Hepatocyte (in vitro differentiated cells): ENCODE measurements at regions not wholly inside any gene's neighbourhood (a gene's known extent, or its start where the extent isn't known, plus 50 kb on each side); places are given as distances from the start of the nearest gene placed in this dataset.

Experiments used
- DNase-seq: peaks from one replicate; pipeline ENCODE4 v3.0.0-alpha.2; 2016; ENCODE audit warnings: low spot score
- H2AFZ ChIP-seq: fragments of 200-600 bp; sonication (generic); 2 replicates; pipeline ENCODE4 v1.6.0; 2016; ENCODE audit warnings: antibody characterized with exemption, mild to moderate bottlenecking
- H3K27ac ChIP-seq: fragments of 200-600 bp; sonication (generic); 2 replicates; pipeline ENCODE4 v1.5.1; 2016; ENCODE audit warnings: mild to moderate bottlenecking
- H3K27me3 ChIP-seq: fragments of 200-600 bp; sonication (generic); 2 replicates; pipeline ENCODE4 v1.6.1; 2016
- H3K36me3 ChIP-seq: fragments of 200-600 bp; sonication (generic); replicated peaks from 2 replicates; pipeline ENCODE4 v1.5.1; 2016; ENCODE audit warnings: low read depth; ENCODE audit not compliant: insufficient read depth
- H3K4me1 ChIP-seq: fragments of 200-600 bp; sonication (generic); 2 replicates; pipeline ENCODE4 v1.5.1; 2016; ENCODE audit warnings: mild to moderate bottlenecking, moderate library complexity; ENCODE audit not compliant: insufficient read depth
- H3K4me2 ChIP-seq: fragments of 200-600 bp; sonication (generic); 2 replicates; pipeline ENCODE4 v1.6.0; 2016
- H3K4me3 ChIP-seq: fragments of 200-600 bp; sonication (generic); 2 replicates; pipeline ENCODE4 v1.5.1; 2016; ENCODE audit warnings: mild to moderate bottlenecking
- H3K79me2 ChIP-seq: fragments of 200-600 bp; sonication (generic); 2 replicates; pipeline ENCODE4 v1.6.0; 2017; ENCODE audit warnings: mild to moderate bottlenecking
- H3K9me2 ChIP-seq: fragments of 200-600 bp; sonication (generic); replicated peaks from 2 replicates; pipeline ENCODE4 v1.6.0; 2017; ENCODE audit warnings: mild to moderate bottlenecking; ENCODE audit not compliant: insufficient read depth
- H3K9me3 ChIP-seq: fragments of 200-600 bp; sonication (generic); 2 replicates; pipeline ENCODE4 v1.5.1; 2016; ENCODE audit warnings: low read depth, mild to moderate bottlenecking
- H4K20me1 ChIP-seq: fragments of 200-600 bp; sonication (generic); 2 replicates; pipeline ENCODE4 v1.6.0; 2016; ENCODE audit warnings: mild to moderate bottlenecking; ENCODE audit not compliant: insufficient read depth, poor library complexity, severe bottlenecking
- EZH2 ChIP-seq: fragments of 200-600 bp; sonication (generic); IDR thresholded peaks from 2 replicates; pipeline ENCODE4 v1.6.1; 2016; ENCODE audit warnings: antibody characterized with exemption, mild to moderate bottlenecking, borderline replicate concordance
- EZH2phosphoT487 ChIP-seq: fragments of 200-600 bp; sonication (generic); IDR thresholded peaks from one replicate; pipeline ENCODE4 v1.6.1; 2018; ENCODE audit warnings: antibody characterized with exemption, mild to moderate bottlenecking, low read depth, moderate library complexity; ENCODE audit not compliant: unreplicated experiment, severe bottlenecking
- WGBS: methylation state at CpG from one replicate; pipeline ENCODE4 v1.1.6; 2016; ENCODE audit warnings: low lambda C conversion rate; ENCODE audit errors: missing lambda C conversion rate; 5-methylcytosine and 5-hydroxymethylcytosine counted together
- TF ChIP-seq, protein P1 (sequence below): fragments of 200-600 bp; sonication (generic); IDR thresholded peaks from 2 replicates; pipeline ENCODE4 v1.5.1; 2016; ENCODE audit warnings: antibody characterized with exemption, mild to moderate bottlenecking; ENCODE audit not compliant: poor library complexity

- TF ChIP-seq, protein P1, sequence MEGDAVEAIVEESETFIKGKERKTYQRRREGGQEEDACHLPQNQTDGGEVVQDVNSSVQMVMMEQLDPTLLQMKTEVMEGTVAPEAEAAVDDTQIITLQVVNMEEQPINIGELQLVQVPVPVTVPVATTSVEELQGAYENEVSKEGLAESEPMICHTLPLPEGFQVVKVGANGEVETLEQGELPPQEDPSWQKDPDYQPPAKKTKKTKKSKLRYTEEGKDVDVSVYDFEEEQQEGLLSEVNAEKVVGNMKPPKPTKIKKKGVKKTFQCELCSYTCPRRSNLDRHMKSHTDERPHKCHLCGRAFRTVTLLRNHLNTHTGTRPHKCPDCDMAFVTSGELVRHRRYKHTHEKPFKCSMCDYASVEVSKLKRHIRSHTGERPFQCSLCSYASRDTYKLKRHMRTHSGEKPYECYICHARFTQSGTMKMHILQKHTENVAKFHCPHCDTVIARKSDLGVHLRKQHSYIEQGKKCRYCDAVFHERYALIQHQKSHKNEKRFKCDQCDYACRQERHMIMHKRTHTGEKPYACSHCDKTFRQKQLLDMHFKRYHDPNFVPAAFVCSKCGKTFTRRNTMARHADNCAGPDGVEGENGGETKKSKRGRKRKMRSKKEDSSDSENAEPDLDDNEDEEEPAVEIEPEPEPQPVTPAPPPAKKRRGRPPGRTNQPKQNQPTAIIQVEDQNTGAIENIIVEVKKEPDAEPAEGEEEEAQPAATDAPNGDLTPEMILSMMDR = no peak
- TF ChIP-seq EZH2phosphoT487 = no peak
- no peak for TF ChIP-seq EZH2
- no peaks in the 10 kb centered on the region for H3K9me2 ChIP-seq
- no peak overlapping the region for H2AFZ ChIP-seq
- no peaks in the 10 kb centered on the region for H3K9me3 ChIP-seq
- H4K20me1 ChIP-seq = no peaks in the 10 kb centered on the region
- no peak overlapping the region for H3K4me3 ChIP-seq
- H3K27me3 ChIP-seq = no peaks in the 10 kb centered on the region
- no peaks in the 10 kb centered on the region for H3K36me3 ChIP-seq
- no peak overlapping the region for H3K27ac ChIP-seq
- DNase-seq = no peak
- 96% methylated on average over 2 of the region's 2 CpGs for WGBS
- no peaks in the 10 kb centered on the region for H3K79me2 ChIP-seq
- no peak overlapping the region for H3K4me2 ChIP-seq
- H3K4me1 ChIP-seq = no peaks in the 10 kb centered on the region
Observed at GRCh38 chr16:26729951-26730541, 336.7 kb upstream of the C16orf82 start.

GRCh38 chr16:26731729-26732128, 335.0 kb upstream of the C16orf82 start:
- no peaks in the 10 kb centered on the region for H3K27me3 ChIP-seq
- H3K4me3 ChIP-seq = no peak overlapping the region
- no peaks in the 10 kb centered on the region for H3K79me2 ChIP-seq
- no peaks in the 10 kb centered on the region for H4K20me1 ChIP-seq
- H3K27ac ChIP-seq = no peak overlapping the region
- H2AFZ ChIP-seq = no peak overlapping the region
- H3K9me2 ChIP-seq = no peaks in the 10 kb centered on the region
- TF ChIP-seq, protein P1 = no peak
- TF ChIP-seq EZH2phosphoT487 = no peak
- no peak for TF ChIP-seq EZH2
- no peak overlapping the region for H3K4me2 ChIP-seq
- 78% methylated on average over 4 of the region's 4 CpGs for WGBS
- H3K36me3 ChIP-seq = no peaks in the 10 kb centered on the region
- no peak for DNase-seq
- no peaks in the 10 kb centered on the region for H3K4me1 ChIP-seq
- no peaks in the 10 kb centered on the region for H3K9me3 ChIP-seq

DNA sequence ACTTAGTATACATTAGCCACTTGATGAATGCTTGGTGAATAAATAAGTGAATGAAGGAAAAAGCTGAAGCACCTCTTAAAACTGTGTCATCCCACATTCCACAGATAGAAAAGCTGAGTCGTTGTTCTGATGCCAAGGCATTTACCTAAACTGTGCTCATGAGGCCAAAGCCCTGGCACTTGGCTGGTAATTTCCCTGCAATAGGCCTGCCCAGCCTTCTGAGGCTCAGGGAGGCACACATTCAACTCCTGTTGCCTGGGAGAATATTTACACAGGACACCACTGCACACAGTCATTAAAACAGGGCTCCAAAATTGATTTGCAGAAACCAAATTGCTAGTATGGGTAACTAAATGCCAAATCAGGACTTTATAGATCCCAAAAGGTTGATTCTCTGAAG, 333.0 kb upstream of the C16orf82 start:
- Histone ChIP-seq H4K20me1 (no peaks in the 10 kb centered on the region), H3K79me2 (no peaks in the 10 kb centered on the region), H3K27me3 (no peaks in the 10 kb centered on the region), H3K9me2 (no peaks in the 10 kb centered on the region), H2AFZ (no peak overlapping the region), H3K27ac (no peak overlapping the region), H3K4me3 (no peak overlapping the region), H3K4me2 (no peak overlapping the region), H3K36me3 (no peaks in the 10 kb centered on the region), H3K4me1 (no peaks in the 10 kb centered on the region), H3K9me3 (no peaks in the 10 kb centered on the region)
- DNase-seq = no peak
- TF ChIP-seq, protein P1 = no peak
- TF ChIP-seq EZH2 (no peak), EZH2phosphoT487 (no peak)
- 65% methylated on average over 1 of the region's 1 CpG for WGBS
